ENCODE measurements at regions not wholly inside any gene's neighbourhood (a gene's known extent, or its start where the extent isn't known, plus 50 kb on each side); places are given as distances from the start of the nearest gene placed in this dataset.

DNA sequence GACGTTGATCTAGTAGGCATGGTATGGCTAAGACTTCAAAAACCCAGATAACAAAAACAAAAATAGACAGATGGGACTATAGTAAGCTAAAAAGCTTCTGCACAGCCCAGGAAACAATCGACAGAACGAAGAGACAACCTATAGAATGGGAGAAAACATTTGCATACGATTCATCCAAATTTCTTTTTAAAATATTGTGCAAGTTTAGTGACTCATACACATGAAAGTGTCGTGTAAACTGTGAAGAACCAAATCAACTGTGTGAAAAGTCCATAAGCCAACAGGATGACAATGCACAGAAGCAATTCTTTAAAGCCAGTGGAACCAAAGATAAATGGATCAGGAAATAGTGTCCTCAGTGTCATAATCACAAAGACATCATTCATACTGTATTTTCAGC lies 671.1 kb downstream of the RNF144A start:
- Histone ChIP-seq H3K27ac (ENCODE audit: low read length) (no peak overlapping the region), H2AFZ (ENCODE audit: low read length) (no peak overlapping the region), H3K4me1 (ENCODE audit: low read length) (no peaks in the 10 kb centered on the region), H3K9me3 (replicated peaks; ENCODE audit: insufficient read depth, low read length) (no peaks in the 10 kb centered on the region), H4K20me1 (ENCODE audit: insufficient read depth, low read length) (no peaks in the 10 kb centered on the region), H3F3A (ENCODE audit: insufficient read depth, low read length) (no peaks in the 10 kb centered on the region), H3K27me3 (replicated peaks; ENCODE audit: insufficient read depth, low read length) (no peaks in the 10 kb centered on the region), H3K4me2 (ENCODE audit: low read depth, low read length) (no peak overlapping the region), H3K4me3 (ENCODE audit: low read length) (no peak overlapping the region), H3K9ac (ENCODE audit: low read length) (no peak overlapping the region), H3K79me2 (ENCODE audit: low read length) (no peaks in the 10 kb centered on the region), H3K36me3 (replicated peaks; ENCODE audit: insufficient read depth, low read length) (no peaks in the 10 kb centered on the region), H3K9me2 (replicated peaks; ENCODE audit: insufficient read depth, low read length) (no peaks in the 10 kb centered on the region)
- no peak for DNase-seq
- TF ChIP-seq, protein P1, sequence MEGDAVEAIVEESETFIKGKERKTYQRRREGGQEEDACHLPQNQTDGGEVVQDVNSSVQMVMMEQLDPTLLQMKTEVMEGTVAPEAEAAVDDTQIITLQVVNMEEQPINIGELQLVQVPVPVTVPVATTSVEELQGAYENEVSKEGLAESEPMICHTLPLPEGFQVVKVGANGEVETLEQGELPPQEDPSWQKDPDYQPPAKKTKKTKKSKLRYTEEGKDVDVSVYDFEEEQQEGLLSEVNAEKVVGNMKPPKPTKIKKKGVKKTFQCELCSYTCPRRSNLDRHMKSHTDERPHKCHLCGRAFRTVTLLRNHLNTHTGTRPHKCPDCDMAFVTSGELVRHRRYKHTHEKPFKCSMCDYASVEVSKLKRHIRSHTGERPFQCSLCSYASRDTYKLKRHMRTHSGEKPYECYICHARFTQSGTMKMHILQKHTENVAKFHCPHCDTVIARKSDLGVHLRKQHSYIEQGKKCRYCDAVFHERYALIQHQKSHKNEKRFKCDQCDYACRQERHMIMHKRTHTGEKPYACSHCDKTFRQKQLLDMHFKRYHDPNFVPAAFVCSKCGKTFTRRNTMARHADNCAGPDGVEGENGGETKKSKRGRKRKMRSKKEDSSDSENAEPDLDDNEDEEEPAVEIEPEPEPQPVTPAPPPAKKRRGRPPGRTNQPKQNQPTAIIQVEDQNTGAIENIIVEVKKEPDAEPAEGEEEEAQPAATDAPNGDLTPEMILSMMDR (IDR thresholded peaks at IDR 0.05; ENCODE audit: low read length): no peak
- TF ChIP-seq EZH2phosphoT487 (IDR thresholded peaks at IDR 0.05; ENCODE audit: low read length): no peak
- TF ChIP-seq EZH2 (optimal IDR thresholded peaks at IDR 0.05; ENCODE audit: low read depth, low read length): no peak

DNA sequence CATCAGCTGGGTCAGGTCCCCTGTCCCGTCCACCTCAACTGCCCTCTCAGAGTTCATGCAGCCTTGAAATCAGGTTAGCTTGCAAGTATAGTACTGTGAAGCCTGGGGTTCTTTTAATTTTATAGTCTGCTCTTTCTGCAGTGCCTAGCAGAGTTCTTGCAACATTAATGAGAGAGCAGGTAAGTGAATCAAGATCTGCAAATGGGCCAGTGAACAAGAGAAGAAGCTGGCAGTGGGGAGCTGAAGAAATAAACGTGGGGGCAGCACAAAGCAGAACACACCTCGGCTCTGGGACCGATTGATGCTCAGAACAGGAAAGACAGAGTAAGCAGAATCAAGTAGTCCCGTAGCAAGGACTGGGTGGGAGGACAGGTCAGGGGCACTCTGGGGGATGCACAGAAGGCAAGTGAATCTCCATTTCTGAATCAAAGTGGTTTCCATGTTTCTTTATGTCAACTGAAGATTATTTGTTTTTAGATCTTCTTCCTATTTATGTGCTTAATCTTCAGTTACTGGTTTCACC lies 675.5 kb downstream of the RNF144A start:
- Histone ChIP-seq H3K4me2 (ENCODE audit: low read depth, low read length) (no peak overlapping the region), H3K9me3 (replicated peaks; ENCODE audit: insufficient read depth, low read length) (no peaks in the 10 kb centered on the region), H3K4me1 (ENCODE audit: low read length) (no peaks in the 10 kb centered on the region), H3K9ac (ENCODE audit: low read length) (no peak overlapping the region), H4K20me1 (ENCODE audit: insufficient read depth, low read length) (no peaks in the 10 kb centered on the region), H3K27me3 (replicated peaks; ENCODE audit: insufficient read depth, low read length) (no peaks in the 10 kb centered on the region), H3K9me2 (replicated peaks; ENCODE audit: insufficient read depth, low read length) (no peaks in the 10 kb centered on the region), H3K79me2 (ENCODE audit: low read length) (no peaks in the 10 kb centered on the region), H3K36me3 (replicated peaks; ENCODE audit: insufficient read depth, low read length) (no peaks in the 10 kb centered on the region), H3K27ac (ENCODE audit: low read length) (no peak overlapping the region), H3K4me3 (ENCODE audit: low read length) (no peak overlapping the region), H3F3A (ENCODE audit: insufficient read depth, low read length) (no peaks in the 10 kb centered on the region), H2AFZ (ENCODE audit: low read length) (no peak overlapping the region)
- TF ChIP-seq, protein P1 (IDR thresholded peaks at IDR 0.05; ENCODE audit: low read length): no peak
- TF ChIP-seq EZH2 (optimal IDR thresholded peaks at IDR 0.05; ENCODE audit: low read depth, low read length) (no peak), EZH2phosphoT487 (IDR thresholded peaks at IDR 0.05; ENCODE audit: low read length) (no peak)
- DNase-seq: no peak

DNA sequence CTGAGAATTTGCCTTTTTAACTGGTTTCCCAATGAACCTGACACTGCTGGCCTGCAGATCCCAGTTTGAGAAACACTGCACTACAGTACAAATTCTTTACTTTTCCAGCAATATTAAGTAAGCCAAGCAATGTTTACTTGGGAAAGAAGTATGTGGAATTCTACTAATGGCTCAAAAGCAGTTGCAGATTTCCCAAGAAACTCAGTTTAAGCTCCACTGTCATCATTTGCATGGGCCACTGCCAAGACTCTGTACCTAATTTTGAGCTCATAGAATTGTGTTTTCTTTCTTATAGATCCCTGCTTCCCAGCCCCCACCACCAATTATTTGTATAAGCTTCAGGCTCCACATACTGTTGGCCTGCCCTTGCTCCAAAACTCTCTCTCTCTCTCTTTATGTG lies 676.1 kb downstream of the RNF144A start:
- Histone ChIP-seq H3K4me1 (ENCODE audit: low read length) (no peaks in the 10 kb centered on the region), H3K9me3 (replicated peaks; ENCODE audit: insufficient read depth, low read length) (no peaks in the 10 kb centered on the region), H3K4me3 (ENCODE audit: low read length) (no peak overlapping the region), H3K36me3 (replicated peaks; ENCODE audit: insufficient read depth, low read length) (no peaks in the 10 kb centered on the region), H4K20me1 (ENCODE audit: insufficient read depth, low read length) (no peaks in the 10 kb centered on the region), H3K79me2 (ENCODE audit: low read length) (no peaks in the 10 kb centered on the region), H2AFZ (ENCODE audit: low read length) (no peak overlapping the region), H3K27me3 (replicated peaks; ENCODE audit: insufficient read depth, low read length) (no peaks in the 10 kb centered on the region), H3K27ac (ENCODE audit: low read length) (no peak overlapping the region), H3F3A (ENCODE audit: insufficient read depth, low read length) (no peaks in the 10 kb centered on the region), H3K9ac (ENCODE audit: low read length) (no peak overlapping the region), H3K4me2 (ENCODE audit: low read depth, low read length) (no peak overlapping the region), H3K9me2 (replicated peaks; ENCODE audit: insufficient read depth, low read length) (no peaks in the 10 kb centered on the region)
- TF ChIP-seq EZH2 (optimal IDR thresholded peaks at IDR 0.05; ENCODE audit: low read depth, low read length) (no peak), EZH2phosphoT487 (IDR thresholded peaks at IDR 0.05; ENCODE audit: low read length) (no peak)
- TF ChIP-seq, protein P1 (IDR thresholded peaks at IDR 0.05; ENCODE audit: low read length): no peak
- no peak for DNase-seq
